ENCODE measurements at regions not wholly inside any gene's neighbourhood (a gene's known extent, or its start where the extent isn't known, plus 50 kb on each side); places are given as distances from the start of the nearest gene placed in this dataset.
"Not testable (repeated sequence)": the region's sequence is repeated elsewhere in the genome, so short reads cannot be mapped to it uniquely, and the experiment has no call there.

GRCh38 chr13:31591642-31592233 lies 147.6 kb upstream of the RXFP2 start:
- TF ChIP-seq, protein P1, sequence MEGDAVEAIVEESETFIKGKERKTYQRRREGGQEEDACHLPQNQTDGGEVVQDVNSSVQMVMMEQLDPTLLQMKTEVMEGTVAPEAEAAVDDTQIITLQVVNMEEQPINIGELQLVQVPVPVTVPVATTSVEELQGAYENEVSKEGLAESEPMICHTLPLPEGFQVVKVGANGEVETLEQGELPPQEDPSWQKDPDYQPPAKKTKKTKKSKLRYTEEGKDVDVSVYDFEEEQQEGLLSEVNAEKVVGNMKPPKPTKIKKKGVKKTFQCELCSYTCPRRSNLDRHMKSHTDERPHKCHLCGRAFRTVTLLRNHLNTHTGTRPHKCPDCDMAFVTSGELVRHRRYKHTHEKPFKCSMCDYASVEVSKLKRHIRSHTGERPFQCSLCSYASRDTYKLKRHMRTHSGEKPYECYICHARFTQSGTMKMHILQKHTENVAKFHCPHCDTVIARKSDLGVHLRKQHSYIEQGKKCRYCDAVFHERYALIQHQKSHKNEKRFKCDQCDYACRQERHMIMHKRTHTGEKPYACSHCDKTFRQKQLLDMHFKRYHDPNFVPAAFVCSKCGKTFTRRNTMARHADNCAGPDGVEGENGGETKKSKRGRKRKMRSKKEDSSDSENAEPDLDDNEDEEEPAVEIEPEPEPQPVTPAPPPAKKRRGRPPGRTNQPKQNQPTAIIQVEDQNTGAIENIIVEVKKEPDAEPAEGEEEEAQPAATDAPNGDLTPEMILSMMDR (IDR thresholded peaks at IDR 0.05): no peak
- DNase-seq (ENCODE audit: low spot score): no peak
- no peak overlapping the region for H3K27ac ChIP-seq
- H3K4me3 ChIP-seq: no peak overlapping the region

DNA sequence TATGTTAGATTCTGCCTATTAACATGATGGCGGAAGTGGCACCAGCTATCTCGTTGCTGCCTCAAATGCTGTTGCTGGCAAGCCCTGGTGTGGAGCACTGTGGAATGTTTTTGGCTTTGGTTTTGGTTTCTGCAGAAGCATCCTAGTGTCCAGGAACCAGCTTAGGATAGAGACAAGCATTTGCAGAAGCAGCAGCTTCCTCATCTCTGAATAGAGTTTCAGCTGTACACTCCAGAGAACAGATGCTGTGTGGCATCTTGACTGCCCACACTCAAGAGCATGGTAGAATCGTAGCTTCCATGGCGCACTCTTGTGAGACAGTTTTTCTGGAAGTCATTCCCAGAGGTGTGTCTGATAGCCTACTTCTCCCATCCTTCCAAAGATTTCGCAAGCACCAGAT lies 145.3 kb upstream of the RXFP2 start:
- TF ChIP-seq, protein P1 (IDR thresholded peaks at IDR 0.05): no peak
- Histone ChIP-seq H3K4me3 (no peak overlapping the region), H3K27ac (no peak overlapping the region)
- DNase-seq (ENCODE audit: low spot score): no peak

- H3K4me3 ChIP-seq: no peak overlapping the region
- H3K27ac ChIP-seq: no peak overlapping the region
- no peak for DNase-seq (ENCODE audit: low spot score)
- TF ChIP-seq, protein P1 (IDR thresholded peaks at IDR 0.05): no peak
Measured at GRCh38 chr13:31595563-31595962, 143.8 kb upstream of the RXFP2 start.

GRCh38 chr13:31598990-31599389 lies 140.3 kb upstream of the RXFP2 start:
- DNase-seq (ENCODE audit: low spot score): no peak
- H3K4me3 ChIP-seq: no peak overlapping the region
- no peak overlapping the region for H3K27ac ChIP-seq
- TF ChIP-seq, protein P1 (IDR thresholded peaks at IDR 0.05): no peak

- no peak for DNase-seq (ENCODE audit: low spot score)
- H3K4me3 ChIP-seq: no peak overlapping the region
- TF ChIP-seq, protein P1 (IDR thresholded peaks at IDR 0.05): no peak
- no peak overlapping the region for H3K27ac ChIP-seq
Measured at GRCh38 chr13:31605076-31605860, 134.1 kb upstream of the RXFP2 start.

DNA sequence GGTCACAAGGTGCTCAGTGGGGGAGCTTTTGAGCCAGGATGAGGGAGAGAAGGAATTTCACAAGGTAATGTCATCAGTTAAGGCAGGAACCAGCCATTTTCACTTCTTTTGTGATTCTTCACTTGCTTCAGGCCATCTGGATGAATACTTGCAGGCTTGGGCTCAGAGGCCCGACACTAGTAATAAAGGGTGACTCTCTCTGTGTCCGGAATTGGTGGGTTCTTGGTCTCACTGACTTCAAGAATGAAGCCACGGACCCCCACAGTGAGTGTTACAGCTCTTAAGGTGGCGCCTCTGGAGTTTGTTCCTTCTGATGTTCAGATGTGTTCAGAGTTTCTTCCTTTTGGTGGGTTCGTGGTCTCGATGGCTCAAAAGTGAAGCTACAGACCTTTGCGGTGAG lies 131.8 kb upstream of the RXFP2 start:
- not testable (repeated sequence) for H3K4me3 ChIP-seq; H3K27ac ChIP-seq; DNase-seq (ENCODE audit: low spot score)

DNA sequence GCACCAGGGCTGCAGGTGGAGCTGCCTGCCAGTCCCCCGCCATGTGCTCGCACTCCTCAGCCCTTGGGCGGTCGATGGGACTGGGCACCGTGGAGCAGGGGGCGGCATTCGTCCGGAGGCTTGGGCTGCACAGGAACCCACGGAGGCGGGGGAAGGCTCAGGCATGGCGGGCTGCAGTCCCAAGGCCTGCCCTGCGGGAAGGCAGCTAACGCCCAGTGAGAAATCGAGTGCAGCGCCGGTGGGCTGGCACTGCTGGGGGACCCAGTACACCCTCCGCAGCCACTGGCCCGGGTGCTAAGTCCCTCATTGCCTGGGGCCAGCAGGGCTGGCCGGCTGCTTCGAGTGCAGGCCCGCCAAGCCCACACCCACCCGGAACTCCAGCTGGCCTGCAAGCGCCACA lies 130.5 kb upstream of the RXFP2 start:
- H3K27ac ChIP-seq; DNase-seq (ENCODE audit: low spot score); H3K4me3 ChIP-seq: not testable (repeated sequence)

DNA sequence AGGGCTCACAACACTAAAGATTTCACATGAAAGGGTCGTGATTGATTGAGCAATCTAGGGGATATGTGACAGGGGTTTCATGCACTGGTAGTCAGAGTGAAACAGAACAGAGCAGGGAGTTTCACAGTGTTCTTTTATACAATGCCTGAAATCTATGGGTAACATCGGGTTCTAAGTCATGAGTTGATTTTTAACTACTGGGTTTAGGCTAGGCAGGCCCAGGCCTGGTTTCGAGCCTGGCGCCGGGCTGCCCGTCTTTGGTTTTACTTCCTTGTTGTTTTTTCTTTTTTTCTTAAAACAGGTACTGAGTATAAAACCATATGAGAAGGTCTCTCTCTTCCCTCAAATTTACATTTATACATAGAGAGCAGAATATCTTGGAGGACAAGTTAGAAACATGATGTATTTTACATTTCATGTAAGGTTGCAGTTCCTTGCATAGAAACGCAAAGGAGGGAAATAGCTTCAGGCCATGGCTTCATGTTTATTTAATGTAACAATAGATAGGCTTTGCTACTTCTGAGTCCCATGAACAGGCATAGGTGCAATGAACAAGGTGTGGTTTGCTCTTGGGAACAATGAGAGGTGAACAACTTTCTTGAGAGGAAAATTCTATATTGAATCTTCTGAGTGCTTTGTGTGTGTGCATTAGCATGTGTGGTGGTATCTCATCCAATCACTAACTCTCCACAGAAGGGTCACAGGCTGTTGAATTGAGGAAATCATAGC lies 128.9 kb upstream of the RXFP2 start:
- TF ChIP-seq, protein P1 (IDR thresholded peaks at IDR 0.05): no peak

More for the DNA sequence above, 128.9 kb upstream of the RXFP2 start:
- Histone ChIP-seq H3K4me3 (no peak overlapping the region), H3K27ac (no peak overlapping the region)
- no peak for DNase-seq (ENCODE audit: low spot score)
